NCI-H510A treated with DMSO at 0.1 percent for 48 hours (cell line): ENCODE measurements at regions not wholly inside any gene's neighbourhood (a gene's known extent, or its start where the extent isn't known, plus 50 kb on each side); places are given as distances from the start of the nearest gene placed in this dataset.
A peak's percentile ranks its signal among the peaks of the same experiment; 100 is the strongest.

ENCODE experiments used
- DNase-seq: peaks from one replicate; lab custom pipeline; 2025; lab: John Stamatoyannopoulos, UW

DNA sequence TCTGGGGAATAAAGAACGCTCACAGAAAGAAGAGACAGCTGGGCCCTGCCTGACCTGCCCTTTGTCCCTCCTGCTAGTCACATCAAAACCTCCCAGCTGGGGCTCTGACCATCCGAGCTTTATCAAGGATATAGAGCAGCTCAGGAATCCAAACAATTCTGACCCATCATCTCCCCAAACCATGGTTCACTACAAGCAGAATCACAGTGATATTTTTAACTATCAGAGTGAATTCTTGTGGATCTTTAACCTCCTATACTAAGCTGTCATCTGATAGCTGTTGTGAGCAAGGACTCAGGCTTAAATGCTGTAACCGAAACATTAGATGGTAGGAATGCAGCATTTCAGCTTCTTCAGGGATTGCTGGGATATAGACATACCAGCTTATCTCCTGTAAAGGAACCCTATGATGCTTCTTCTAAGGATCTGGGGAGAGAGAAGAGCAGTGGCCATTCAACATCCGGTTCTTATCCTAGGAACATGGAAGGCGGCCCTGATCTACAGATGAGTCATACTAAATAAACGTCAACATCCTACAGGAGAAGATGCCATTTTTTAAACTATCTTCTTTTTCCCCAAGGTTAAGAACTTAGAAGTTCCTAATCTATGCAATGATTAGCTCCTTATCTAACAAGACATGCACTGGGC lies 84.7 kb upstream of the AKIP1 start:
- DNase-seq, result no peak

DNA sequence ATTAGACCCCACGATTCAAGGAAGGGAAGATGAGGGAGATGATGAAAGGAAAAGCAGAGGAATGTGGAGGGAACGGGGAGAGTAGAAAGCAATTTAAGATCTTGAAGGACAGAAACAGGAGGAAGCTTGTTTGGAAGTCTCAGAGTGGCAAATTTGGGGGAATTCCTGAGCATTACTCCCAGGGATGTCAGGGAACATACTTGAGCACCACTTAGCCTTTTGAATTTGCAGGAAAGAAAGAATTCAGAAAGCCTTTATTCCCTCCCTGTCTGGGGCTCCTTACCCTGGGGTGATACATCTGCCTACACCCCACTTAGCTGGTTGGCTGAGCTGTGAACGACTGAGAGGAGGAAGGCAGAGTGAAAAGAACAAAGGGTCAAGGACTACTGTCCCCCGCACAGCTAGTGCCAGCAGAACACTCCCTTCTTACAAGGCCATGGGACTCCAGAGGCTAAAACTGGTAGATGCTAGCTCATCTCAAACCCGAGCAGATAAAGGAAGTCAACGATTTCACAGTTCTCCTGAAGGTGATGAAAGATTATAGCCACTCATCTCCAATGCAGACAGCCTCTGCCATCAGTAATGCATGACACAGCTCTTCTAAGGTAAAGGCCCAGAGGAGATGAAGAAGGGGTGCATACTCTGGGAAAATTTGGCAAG lies 84.0 kb upstream of the AKIP1 start:
- no peak for DNase-seq

- DNase-seq, result no peak
These were observed 82.9 kb upstream of the AKIP1 start for GRCh38 chr11:8828046-8828445.

DNA sequence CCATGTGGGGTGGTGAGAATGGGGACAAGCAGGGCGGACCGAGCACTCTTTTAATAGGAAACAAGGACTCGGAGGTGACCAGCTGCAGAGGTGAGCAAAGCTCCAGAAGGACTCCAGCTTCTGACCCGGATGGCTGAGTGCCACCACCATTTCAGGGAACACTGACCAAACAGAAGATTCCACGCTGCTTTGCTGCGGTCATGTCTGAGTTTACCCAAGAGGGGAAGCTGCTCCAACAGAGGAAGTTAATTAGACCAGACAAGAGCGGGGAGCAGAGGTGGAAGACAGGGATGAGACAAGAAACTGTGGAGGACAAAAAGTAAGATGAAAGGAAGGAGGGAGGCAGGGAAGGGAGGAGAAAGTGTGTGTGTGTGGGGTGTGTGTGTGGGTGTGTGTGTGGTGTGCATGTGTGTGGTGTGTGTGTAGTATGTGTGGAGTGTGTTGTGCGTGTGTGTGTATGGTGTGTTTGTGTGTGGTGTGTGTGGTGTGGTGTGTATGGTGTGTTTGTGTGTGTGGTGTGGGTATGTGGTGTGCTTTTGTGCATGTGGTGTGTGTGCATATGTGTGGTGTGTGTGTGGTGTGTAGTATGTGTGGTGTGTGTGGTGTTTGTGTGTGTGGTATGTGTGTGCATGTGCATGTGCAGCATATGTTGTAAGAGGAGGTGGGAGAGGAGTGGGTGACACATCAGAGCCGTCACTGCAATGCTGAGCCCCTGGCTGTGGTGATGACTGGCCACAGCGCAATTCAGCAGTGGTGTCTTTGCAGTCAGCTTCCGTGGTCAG lies 82.2 kb upstream of the AKIP1 start:
- no peak for DNase-seq

DNA sequence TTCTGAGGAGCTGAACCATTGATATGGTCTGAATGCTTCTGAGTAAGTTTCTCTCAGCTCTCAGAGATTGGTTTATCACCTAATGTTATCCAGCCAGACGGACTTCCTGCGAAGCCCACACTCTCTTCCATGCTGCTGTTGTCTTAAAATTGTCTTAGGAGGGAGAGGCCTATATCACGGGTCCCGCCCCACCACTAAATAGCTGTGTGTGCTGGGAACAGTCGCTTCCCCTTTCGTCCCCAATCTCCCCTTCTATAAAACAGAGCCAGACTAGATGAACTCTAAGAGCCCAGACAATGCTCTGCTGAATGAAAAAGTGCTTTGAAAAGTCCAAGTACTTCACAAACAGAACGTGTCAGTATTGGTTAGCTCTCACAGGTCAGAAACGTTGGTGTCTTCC lies 81.4 kb upstream of the AKIP1 start:
- DNase-seq, result no peak

- no peak for DNase-seq
These were observed 80.3 kb upstream of the AKIP1 start for GRCh38 chr11:8830641-8831040.

DNA sequence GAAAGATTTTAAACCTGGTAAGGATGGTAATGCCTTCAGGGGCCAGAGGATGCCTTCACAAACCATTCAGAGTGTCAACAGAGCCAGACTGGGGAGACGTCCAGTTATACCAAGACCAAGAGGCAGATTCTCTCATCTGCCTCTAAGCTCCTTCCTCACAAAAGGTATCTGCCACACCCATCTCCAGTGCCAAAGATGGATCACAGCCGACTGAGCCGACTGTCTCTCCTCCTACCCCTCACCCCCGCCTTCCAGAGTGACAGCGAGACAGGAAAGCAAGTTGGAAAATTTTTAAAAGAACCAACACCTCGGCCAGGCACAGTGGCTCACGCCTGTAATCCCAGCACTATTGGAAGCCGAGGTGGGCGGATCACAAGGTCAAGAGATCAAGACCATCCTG lies 79.1 kb upstream of the AKIP1 start:
- no peak for DNase-seq

DNA sequence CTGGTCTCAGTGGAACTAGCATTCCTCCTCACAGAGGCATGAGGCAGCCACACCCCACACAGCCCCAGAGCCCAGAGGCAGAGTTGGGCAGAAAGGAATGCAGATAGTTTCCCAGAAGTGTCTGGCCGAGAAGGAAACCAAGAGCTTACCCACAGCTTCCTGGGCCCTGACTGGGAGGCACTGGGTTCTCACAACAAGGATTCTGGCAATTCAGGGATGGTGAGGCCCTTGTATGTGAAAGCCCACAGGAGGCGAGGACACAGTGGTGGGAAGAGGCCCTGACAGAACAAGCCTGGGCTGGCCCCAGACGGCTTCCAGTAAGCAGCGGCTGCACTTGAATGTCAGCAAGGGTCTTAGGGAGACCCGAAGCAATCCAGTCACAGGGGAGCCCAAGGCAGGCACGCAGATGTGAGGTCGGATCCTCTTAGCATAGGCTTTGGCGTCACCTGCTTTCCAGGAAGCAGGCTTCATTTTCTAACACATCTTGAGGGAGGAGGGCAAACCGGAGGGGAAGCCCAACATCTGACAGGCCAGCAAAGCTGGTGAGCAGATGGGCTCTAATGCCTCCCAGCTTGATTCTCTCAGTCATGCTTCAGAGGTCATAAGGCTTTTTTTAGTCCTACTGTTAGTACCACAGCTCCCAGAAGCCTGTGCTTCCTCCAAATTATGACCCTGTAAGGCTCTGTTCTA lies 78.3 kb upstream of the AKIP1 start:
- peak; percentile 29 for DNase-seq

GRCh38 chr11:8833568-8834315 lies 77.2 kb upstream of the AKIP1 start:
- DNase-seq, result no peak

- no peak for DNase-seq
These were observed 76.6 kb upstream of the AKIP1 start for GRCh38 chr11:8834379-8834778.

GRCh38 chr11:8838248-8838647 lies 72.7 kb upstream of the AKIP1 start:
- DNase-seq, result no peak

GRCh38 chr11:8839306-8839956 lies 71.6 kb upstream of the AKIP1 start:
- DNase-seq, result no peak

DNA sequence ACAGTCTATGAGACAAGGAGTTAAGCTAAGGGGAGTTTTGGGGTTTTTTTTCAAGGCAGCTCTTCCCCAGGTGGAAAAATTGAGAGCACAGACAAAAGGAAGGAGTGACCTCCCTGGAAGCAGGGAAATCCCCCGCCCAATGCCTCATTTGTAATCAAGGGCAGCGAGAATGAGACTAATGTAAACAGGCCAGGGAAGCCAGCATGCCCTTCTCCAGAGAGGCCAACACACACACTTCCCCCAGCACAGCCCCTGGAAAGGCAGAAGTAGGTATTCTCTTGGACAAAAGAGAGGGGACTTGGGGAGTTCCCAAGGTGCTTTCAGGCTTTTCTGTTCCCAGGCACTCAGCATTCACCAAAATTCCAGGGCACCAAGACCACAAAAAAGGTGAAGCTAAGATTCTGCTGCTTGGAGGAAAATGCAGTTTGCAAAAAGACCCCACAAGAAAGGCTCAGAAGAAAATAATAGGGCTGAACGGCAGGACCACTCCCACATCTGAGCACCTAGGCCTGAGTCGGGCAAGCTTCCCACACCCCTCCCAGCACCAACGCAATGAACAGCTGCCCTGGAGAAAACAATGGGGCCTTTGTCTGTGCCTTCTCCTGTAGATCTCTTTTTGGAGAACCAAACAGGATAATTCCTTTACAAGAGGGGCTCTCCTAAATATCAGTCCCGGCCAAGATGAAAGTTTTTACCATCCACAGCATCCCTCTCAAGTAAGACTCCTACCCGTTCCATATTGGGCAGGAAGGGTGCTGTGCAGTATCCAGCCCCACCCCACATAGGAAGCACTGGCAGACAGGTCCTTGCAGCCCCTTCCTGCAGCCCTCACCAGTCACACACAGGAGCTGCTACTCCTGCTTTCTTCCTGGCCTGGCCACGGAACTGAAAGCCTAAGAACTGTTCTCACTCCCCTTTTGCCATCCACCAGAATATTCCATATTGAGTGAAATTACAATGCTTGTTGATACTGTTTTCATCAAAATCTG lies 70.7 kb upstream of the AKIP1 start:
- no peak for DNase-seq

- DNase-seq, result no peak
These were observed 69.1 kb upstream of the AKIP1 start for GRCh38 chr11:8841899-8842298.

DNA sequence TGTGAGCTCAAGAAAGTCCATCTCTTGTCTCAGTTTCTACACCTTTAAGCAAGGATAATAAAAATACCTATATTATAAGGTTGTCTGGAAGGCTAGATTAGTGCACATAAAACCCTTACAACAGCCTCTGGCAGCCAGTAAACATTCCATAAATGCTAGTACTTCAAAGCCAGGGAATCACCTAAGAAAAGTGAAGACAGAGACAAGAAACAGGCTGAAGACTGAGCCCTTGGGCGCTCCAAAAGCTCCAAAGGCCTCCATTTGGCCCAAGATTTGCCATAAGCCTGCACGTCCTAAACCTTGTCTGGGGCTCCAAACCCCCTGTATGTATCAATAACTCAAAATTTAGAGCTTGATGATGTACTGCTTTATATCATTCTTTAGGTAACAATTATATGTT lies 52.2 kb upstream of the AKIP1 start:
- no peak for DNase-seq
